SU-DHL-6 (cell line): ENCODE measurements at regions not wholly inside any gene's neighbourhood (a gene's known extent, or its start where the extent isn't known, plus 50 kb on each side); places are given as distances from the start of the nearest gene placed in this dataset.
"Not testable (repeated sequence)": the region's sequence is repeated elsewhere in the genome, so short reads cannot be mapped to it uniquely, and the experiment has no call there.

Experiments used
- H2AFZ ChIP-seq: fragments of 200-600 bp; sonication (generic); 2 replicates; pipeline ENCODE4 v1.6.1; 2014; ENCODE audit warnings: low read depth, mild to moderate bottlenecking, moderate library complexity, mixed read lengths, antibody characterized with exemption, low read length; ENCODE audit not compliant: severe bottlenecking
- H3F3A ChIP-seq: fragments of 200-600 bp; shearing (Covaris generic); 2 replicates; pipeline ENCODE4 v1.6.0; 2016; ENCODE audit warnings: antibody characterized with exemption, mild to moderate bottlenecking; ENCODE audit not compliant: insufficient read depth
- H3K27ac ChIP-seq: fragments of 200-600 bp; sonication (generic); 2 replicates; pipeline ENCODE4 v1.5.1; 2016; ENCODE audit warnings: low read depth, mild to moderate bottlenecking, low read length, moderate library complexity, mixed read lengths
- H3K27me3 ChIP-seq: fragments of 200-600 bp; sonication (generic), shearing (Covaris generic); 2 replicates; pipeline ENCODE4 v1.6.0; 2014; ENCODE audit warnings: mild to moderate bottlenecking, low read length
- H3K36me3 ChIP-seq: fragments of 200-600 bp; sonication (generic); 2 replicates; pipeline ENCODE4 v1.6.1; 2014; ENCODE audit warnings: mild to moderate bottlenecking, low read length, mixed read lengths
- H3K4me2 ChIP-seq: fragments of 300-600, 200-600 bp; shearing (Covaris generic), sonication (generic); 2 replicates; pipeline ENCODE4 v1.6.0; 2014; ENCODE audit warnings: low read length, low read depth, mild to moderate bottlenecking; ENCODE audit not compliant: poor library complexity, severe bottlenecking
- H3K4me3 ChIP-seq: fragments of 200-600 bp; sonication (generic); 2 replicates; pipeline ENCODE4 v1.5.1; 2014; ENCODE audit warnings: antibody characterized with exemption, low read length, mild to moderate bottlenecking, mixed read lengths; ENCODE audit not compliant: insufficient read depth, poor library complexity, severe bottlenecking
- H3K79me2 ChIP-seq: fragments of 200-600 bp; sonication (generic); 2 replicates; pipeline ENCODE4 v1.6.1; 2014; ENCODE audit warnings: mild to moderate bottlenecking, low read length, moderate library complexity; ENCODE audit not compliant: insufficient read depth
- H3K9ac ChIP-seq: fragments of 200-600 bp; sonication (generic); 2 replicates; pipeline ENCODE4 v1.7.0; 2014; ENCODE audit warnings: mild to moderate bottlenecking, low read length
- H3K9me2 ChIP-seq: fragments of 200-600 bp; sonication (generic); replicated peaks from 2 replicates; pipeline ENCODE4 v1.6.1; 2014; ENCODE audit warnings: low read length; ENCODE audit not compliant: insufficient read depth
- H3K9me3 ChIP-seq: fragments of 200-600 bp; sonication (generic); 2 replicates; pipeline ENCODE4 v1.6.1; 2014; ENCODE audit warnings: low read length, mixed read lengths; ENCODE audit not compliant: insufficient read depth
- H4K20me1 ChIP-seq: fragments of 200-600 bp; sonication (generic); 2 replicates; pipeline ENCODE4 v1.6.1; 2014; ENCODE audit warnings: low read depth, mild to moderate bottlenecking, antibody characterized with exemption, low read length, moderate library complexity, mixed read lengths
- EZH2phosphoT487 ChIP-seq: fragments of 200-600 bp; sonication (generic), shearing (Covaris generic); conservative IDR thresholded peaks from 2 replicates; pipeline ENCODE4 v1.6.1; 2018; ENCODE audit warnings: mild to moderate bottlenecking, antibody characterized with exemption, low read length, moderate library complexity, mixed read lengths
- TF ChIP-seq, protein P1 (sequence below): fragments of 200-600 bp; sonication (generic); IDR thresholded peaks from one replicate; pipeline ENCODE4 v1.5.1; 2017; ENCODE audit warnings: antibody characterized with exemption, mild to moderate bottlenecking, low read length, moderate library complexity; ENCODE audit not compliant: insufficient read depth, poor library complexity, severe bottlenecking

DNA sequence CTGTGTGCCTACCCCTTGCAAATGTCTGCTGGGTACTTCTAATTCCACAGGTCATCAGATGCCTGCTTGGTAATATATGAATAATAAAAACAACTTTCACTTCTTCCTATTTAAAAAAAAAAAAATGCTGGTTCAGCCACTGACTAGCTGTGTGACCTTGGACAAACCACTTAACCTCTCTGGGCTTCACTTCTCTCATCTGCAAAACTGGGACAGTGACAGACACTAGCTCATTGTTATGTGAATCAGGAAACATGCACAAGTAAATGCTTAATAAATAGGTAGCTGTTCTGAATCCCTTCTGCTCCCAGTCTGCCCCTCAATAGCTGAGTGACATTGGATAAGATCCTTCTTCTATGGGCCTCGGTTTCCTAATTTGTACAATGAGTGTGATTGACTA lies 62.6 kb upstream of the HAND1 start:
- no peaks in the 10 kb centered on the region for H3K36me3 ChIP-seq
- TF ChIP-seq EZH2phosphoT487: no peak
- TF ChIP-seq, protein P1, sequence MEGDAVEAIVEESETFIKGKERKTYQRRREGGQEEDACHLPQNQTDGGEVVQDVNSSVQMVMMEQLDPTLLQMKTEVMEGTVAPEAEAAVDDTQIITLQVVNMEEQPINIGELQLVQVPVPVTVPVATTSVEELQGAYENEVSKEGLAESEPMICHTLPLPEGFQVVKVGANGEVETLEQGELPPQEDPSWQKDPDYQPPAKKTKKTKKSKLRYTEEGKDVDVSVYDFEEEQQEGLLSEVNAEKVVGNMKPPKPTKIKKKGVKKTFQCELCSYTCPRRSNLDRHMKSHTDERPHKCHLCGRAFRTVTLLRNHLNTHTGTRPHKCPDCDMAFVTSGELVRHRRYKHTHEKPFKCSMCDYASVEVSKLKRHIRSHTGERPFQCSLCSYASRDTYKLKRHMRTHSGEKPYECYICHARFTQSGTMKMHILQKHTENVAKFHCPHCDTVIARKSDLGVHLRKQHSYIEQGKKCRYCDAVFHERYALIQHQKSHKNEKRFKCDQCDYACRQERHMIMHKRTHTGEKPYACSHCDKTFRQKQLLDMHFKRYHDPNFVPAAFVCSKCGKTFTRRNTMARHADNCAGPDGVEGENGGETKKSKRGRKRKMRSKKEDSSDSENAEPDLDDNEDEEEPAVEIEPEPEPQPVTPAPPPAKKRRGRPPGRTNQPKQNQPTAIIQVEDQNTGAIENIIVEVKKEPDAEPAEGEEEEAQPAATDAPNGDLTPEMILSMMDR: no peak
- no peak overlapping the region for H3K4me3 ChIP-seq
- H3K79me2 ChIP-seq: no peaks in the 10 kb centered on the region
- no peaks in the 10 kb centered on the region for H3F3A ChIP-seq
- H3K9me3 ChIP-seq: no peaks in the 10 kb centered on the region
- no peak overlapping the region for H3K27ac ChIP-seq
- no peak overlapping the region for H3K9ac ChIP-seq
- H4K20me1 ChIP-seq: no peaks in the 10 kb centered on the region
- no peaks in the 10 kb centered on the region for H3K27me3 ChIP-seq
- H2AFZ ChIP-seq: no peak overlapping the region
- no peaks in the 10 kb centered on the region for H3K9me2 ChIP-seq
- H3K4me2 ChIP-seq: no peak overlapping the region

DNA sequence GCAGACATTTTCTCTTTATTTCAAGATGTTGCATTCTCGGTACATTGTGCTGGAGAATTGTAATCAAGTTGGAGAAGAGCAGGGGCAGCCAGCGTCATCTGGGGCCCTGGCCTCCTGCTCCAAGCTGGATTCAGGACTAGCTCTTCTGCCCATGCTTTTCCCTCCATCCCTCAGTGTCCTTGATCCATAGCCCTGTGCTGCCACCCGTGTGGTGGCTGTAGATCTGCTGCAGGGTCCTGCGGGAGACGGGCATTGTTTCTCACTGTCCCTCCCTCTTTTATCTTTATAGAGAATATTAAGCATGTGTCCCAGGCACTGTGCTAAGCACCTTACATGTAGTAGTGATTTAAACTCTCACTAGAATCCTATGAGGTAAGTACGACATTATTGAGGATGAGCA lies 60.5 kb upstream of the HAND1 start:
- no peak overlapping the region for H3K4me2 ChIP-seq
- H3K9me2 ChIP-seq: no peaks in the 10 kb centered on the region
- H3K36me3 ChIP-seq: no peaks in the 10 kb centered on the region
- no peak overlapping the region for H3K9ac ChIP-seq
- no peak for TF ChIP-seq EZH2phosphoT487
- TF ChIP-seq, protein P1: no peak
- no peaks in the 10 kb centered on the region for H3K79me2 ChIP-seq
- H3K4me3 ChIP-seq: no peak overlapping the region
- no peaks in the 10 kb centered on the region for H3K9me3 ChIP-seq
- no peak overlapping the region for H2AFZ ChIP-seq
- H3K27ac ChIP-seq: no peak overlapping the region
- no peaks in the 10 kb centered on the region for H3F3A ChIP-seq
- H4K20me1 ChIP-seq: no peaks in the 10 kb centered on the region
- no peaks in the 10 kb centered on the region for H3K27me3 ChIP-seq

DNA sequence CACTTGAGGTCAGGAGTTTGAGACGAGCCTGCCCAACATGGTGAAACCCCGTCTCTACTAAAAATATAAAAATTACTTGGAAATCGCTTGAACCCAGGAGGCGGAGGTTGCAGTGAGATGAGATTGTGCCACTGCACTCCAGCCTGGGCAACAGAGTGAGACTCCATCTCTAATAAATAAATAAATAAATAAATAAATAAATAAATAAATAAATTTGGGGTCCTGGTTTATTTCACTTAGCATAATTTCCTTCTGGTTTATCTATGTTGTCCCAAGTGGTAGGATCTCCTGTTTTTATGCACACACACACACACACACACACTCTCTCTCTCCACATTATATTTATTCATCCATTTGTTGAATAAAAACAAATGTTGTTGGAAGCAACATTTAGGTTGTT lies 58.4 kb upstream of the HAND1 start:
- H3K79me2 ChIP-seq, H4K20me1 ChIP-seq, H3K9me3 ChIP-seq, H3K4me2 ChIP-seq, H3K9ac ChIP-seq, H3K4me3 ChIP-seq, H3K9me2 ChIP-seq, H3K27me3 ChIP-seq, H3F3A ChIP-seq, H3K36me3 ChIP-seq, H3K27ac ChIP-seq, H2AFZ ChIP-seq: not testable (repeated sequence)

DNA sequence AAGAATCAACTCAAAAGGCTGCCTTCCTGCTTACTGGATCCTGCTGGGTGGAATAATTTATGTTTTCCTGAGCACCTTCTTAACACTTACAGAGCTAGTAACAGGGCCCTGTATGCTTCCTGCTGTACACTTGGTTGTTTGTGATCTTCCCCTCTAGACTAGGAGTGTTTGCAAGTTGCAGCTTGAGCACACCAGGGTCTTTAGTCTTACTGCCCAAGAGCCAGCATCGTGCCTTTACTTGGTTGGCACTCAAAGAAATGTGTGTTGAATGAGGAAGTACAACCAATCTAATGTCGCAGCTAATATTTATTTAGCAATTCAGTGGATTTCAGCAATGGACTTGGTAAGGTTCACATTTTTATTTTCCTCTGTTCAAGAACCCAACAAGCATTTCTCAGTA lies 57.5 kb upstream of the HAND1 start:
- H3K9ac ChIP-seq: no peak overlapping the region
- no peaks in the 10 kb centered on the region for H3K79me2 ChIP-seq
- no peak overlapping the region for H3K27ac ChIP-seq
- no peaks in the 10 kb centered on the region for H3K36me3 ChIP-seq
- no peaks in the 10 kb centered on the region for H4K20me1 ChIP-seq
- H3K27me3 ChIP-seq: no peaks in the 10 kb centered on the region
- no peak overlapping the region for H3K4me2 ChIP-seq
- no peaks in the 10 kb centered on the region for H3K9me3 ChIP-seq
- H3K4me3 ChIP-seq: no peak overlapping the region
- H2AFZ ChIP-seq: no peak overlapping the region
- TF ChIP-seq, protein P1: no peak
- no peak for TF ChIP-seq EZH2phosphoT487
- H3K9me2 ChIP-seq: no peaks in the 10 kb centered on the region
- H3F3A ChIP-seq: no peaks in the 10 kb centered on the region
